Erythroblast (primary cell): ENCODE measurements at regions not wholly inside any gene's neighbourhood (a gene's known extent, or its start where the extent isn't known, plus 50 kb on each side); places are given as distances from the start of the nearest gene placed in this dataset.

Experiments
- GATA1 ChIP-seq: IDR thresholded peaks from 2 replicates; pipeline ENCODE4 v1.6.1; 2011; ENCODE audit warnings: low read depth, mild to moderate bottlenecking, control low read depth, low read length, moderate library complexity
- POLR2A ChIP-seq: IDR thresholded peaks from 2 replicates; pipeline ENCODE4 v1.6.1; 2011; ENCODE audit warnings: mild to moderate bottlenecking, low read length

GRCh38 chr2:145845207-145845894 lies 1325.4 kb upstream of the ZEB2 start:
- TF ChIP-seq POLR2A (no peak), GATA1 (no peak)
